Thyroid gland (tissue), 4 donors: ENCODE measurements at regions not wholly inside any gene's neighbourhood (a gene's known extent, or its start where the extent isn't known, plus 50 kb on each side); places are given as distances from the start of the nearest gene placed in this dataset.

Source experiments
- DNase-seq, 2 donors: peaks; one replicate each; pipeline ENCODE4 v3.0.0-alpha.2; 2019
- H3K27ac ChIP-seq, 3 donors: fragments of 200-600 bp; sonication (generic); 1 replicate in 2 of 3; 2 replicates in 1 of 3; pipeline ENCODE4 v1.5.1; 2016 to 2019; ENCODE audit warnings: mild to moderate bottlenecking in 1 of 3, moderate library complexity in 1 of 3
- H3K27me3 ChIP-seq: fragments of 200-600 bp; sonication (generic); one replicate; pipeline ENCODE4 v1.5.1; 2019
- H3K36me3 ChIP-seq, 2 donors: fragments of 200-600 bp; sonication (generic); one replicate each; pipeline ENCODE4 v1.5.1; 2016 to 2019
- H3K4me1 ChIP-seq, 2 donors: fragments of 200-600 bp; sonication (generic); one replicate each; pipeline ENCODE4 v1.5.1; 2017 to 2019
- H3K4me3 ChIP-seq, 3 donors: fragments of 200-600 bp; sonication (generic); replicated peaks in 1 of 3; 1 replicate in 2 of 3; 2 replicates in 1 of 3; pipeline ENCODE4 v1.5.1; 2016; ENCODE audit warnings: mild to moderate bottlenecking in 1 of 3
- H3K9me3 ChIP-seq: fragments of 200-600 bp; sonication (generic); one replicate; pipeline ENCODE4 v1.5.1; 2017
- CTCF ChIP-seq, 6 experiments: fragments of 200-600 bp in 3 of 6; fragments of 450-650 bp in 3 of 6; sonication (generic) in 3 of 6; IDR thresholded peaks; one replicate each; pipeline ENCODE4 v1.5.1; 2016 to 2019; ENCODE audit warnings: antibody characterized with exemption in 6 of 6, mild to moderate bottlenecking in 2 of 6, inconsistent platforms in 1 of 6, moderate library complexity in 1 of 6
- POLR2A ChIP-seq, 2 donors: fragments of 450-650 bp; IDR thresholded peaks; one replicate each; pipeline ENCODE4 v1.6.1; 2017; ENCODE audit warnings: antibody characterized with exemption in 2 of 2, mild to moderate bottlenecking in 2 of 2, moderate library complexity in 1 of 2
- WGBS, 2 donors: methylation state at CpG; one replicate each; pipeline ENCODE4 v1.1.5; 2017; 5-methylcytosine and 5-hydroxymethylcytosine counted together
- intact Hi-C: fragments of 100-400 bp; cut with DNase I; formaldehyde crosslinking; loops from one replicate; pipeline ENCODE4 v1.15.1; 2023

GRCh38 chr3:84573962-84574361 lies 384.8 kb upstream of the CADM2 start:
- TF ChIP-seq CTCF (IDR thresholded peaks at IDR 0.05) (no peak), POLR2A (IDR thresholded peaks at IDR 0.05) (no peak)
- WGBS, 2 donors = 82 to 85% methylated on average over 1 of the region's 1 CpG
- intact Hi-C loops = no loop called here

GRCh38 chr3:84586427-84586826 lies 372.4 kb upstream of the CADM2 start:
- no peak overlapping the region for H3K4me3 ChIP-seq
- no peak overlapping the region for H3K27ac ChIP-seq
- no peak for TF ChIP-seq CTCF (IDR thresholded peaks at IDR 0.05)
- TF ChIP-seq POLR2A (IDR thresholded peaks at IDR 0.05) = no peak
- no peaks in the 10 kb centered on the region for H3K27me3 ChIP-seq
- no peaks in the 10 kb centered on the region for H3K36me3 ChIP-seq
- 66 to 73% methylated on average over 2 of the region's 2 CpGs for WGBS, 2 donors
- H3K9me3 ChIP-seq = no peaks in the 10 kb centered on the region
- no peaks in the 10 kb centered on the region for H3K4me1 ChIP-seq
- DNase-seq = no peak
- intact Hi-C loops = no loop called here

More at GRCh38 chr3:84573962-84574361, 384.8 kb upstream of the CADM2 start:
- no peak overlapping the region for H3K4me3 ChIP-seq
- no peaks in the 10 kb centered on the region for H3K36me3 ChIP-seq
- H3K27me3 ChIP-seq = no peaks in the 10 kb centered on the region
- no peak overlapping the region for H3K27ac ChIP-seq
- no peak for DNase-seq
- no peaks in the 10 kb centered on the region for H3K4me1 ChIP-seq
- no peaks in the 10 kb centered on the region for H3K9me3 ChIP-seq

- no peak for DNase-seq
- no peaks in the 10 kb centered on the region for H3K4me1 ChIP-seq
- no peaks in the 10 kb centered on the region for H3K27me3 ChIP-seq
- intact Hi-C loops = no loop called here
- H3K4me3 ChIP-seq = no peak overlapping the region
- no peaks in the 10 kb centered on the region for H3K9me3 ChIP-seq
- H3K36me3 ChIP-seq = no peaks in the 10 kb centered on the region
- no peak overlapping the region for H3K27ac ChIP-seq
- TF ChIP-seq CTCF (IDR thresholded peaks at IDR 0.05) (no peak), POLR2A (IDR thresholded peaks at IDR 0.05) (no peak)
- WGBS, 2 donors = 72 to 73% methylated on average over 7 of the region's 7 CpGs
Observed at GRCh38 chr3:84600703-84601225, 358.0 kb upstream of the CADM2 start.

- no peaks in the 10 kb centered on the region for H3K27me3 ChIP-seq
- no peak for TF ChIP-seq CTCF (IDR thresholded peaks at IDR 0.05)
- TF ChIP-seq POLR2A (IDR thresholded peaks at IDR 0.05) = no peak
- H3K9me3 ChIP-seq = no peaks in the 10 kb centered on the region
- WGBS, 2 donors = 39% methylated on average over 2 of the region's 2 CpGs
- intact Hi-C loops = no loop called here
- no peak for DNase-seq
- no peak overlapping the region for H3K4me3 ChIP-seq
- no peaks in the 10 kb centered on the region for H3K36me3 ChIP-seq
- H3K4me1 ChIP-seq = no peaks in the 10 kb centered on the region
- H3K27ac ChIP-seq = no peak overlapping the region
Observed at GRCh38 chr3:84601303-84601702, 357.5 kb upstream of the CADM2 start.

GRCh38 chr3:84621823-84622222 lies 337.0 kb upstream of the CADM2 start:
- WGBS, 2 donors = 69 to 87% methylated on average over 1 of the region's 1 CpG
- Histone ChIP-seq H3K27me3 (no peaks in the 10 kb centered on the region), H3K4me3 (no peak overlapping the region), H3K9me3 (no peaks in the 10 kb centered on the region), H3K36me3 (no peaks in the 10 kb centered on the region), H3K4me1 (no peaks in the 10 kb centered on the region), H3K27ac (no peak overlapping the region)
- intact Hi-C loops = no loop called here
- no peak for TF ChIP-seq POLR2A (IDR thresholded peaks at IDR 0.05)
- TF ChIP-seq CTCF (IDR thresholded peaks at IDR 0.05) = no peak
- no peak for DNase-seq
